PC-3 (cell line): ENCODE measurements at regions not wholly inside any gene's neighbourhood (a gene's known extent, or its start where the extent isn't known, plus 50 kb on each side); places are given as distances from the start of the nearest gene placed in this dataset.

ENCODE experiments used
- ATAC-seq: fragments of 200-7000 bp; cut with Tn5 transposase; 2 replicates; pipeline ENCODE4 v1.9.1; 2020; ENCODE audit warnings: mild to moderate bottlenecking, moderate library complexity
- BruUV-seq: library from RNA; stranded (reverse); fragments of 400-500 nt; replicated peaks from 2 replicates; lab custom pipeline; 2021; lab: Mats Ljungman, UMichigan
- CTCF ChIA-PET: fragments of 300-600 bp; sonication (Branson Sonifier 250); formaldehyde crosslinking; loops from one replicate; lab custom pipeline; 2022; ENCODE audit warnings: antibody characterized with exemption; lab: Charles Lee
- POLR2A ChIA-PET: fragments of 300-600 bp; sonication (Branson Sonifier 250); formaldehyde crosslinking; loops from one replicate; lab custom pipeline; 2022; ENCODE audit warnings: antibody characterized with exemption; ENCODE audit not compliant: unreplicated experiment; lab: Charles Lee
- DNase-seq: peaks from one replicate; pipeline ENCODE4 v3.0.0-alpha.2; 2015
- H2AFZ ChIP-seq: fragments of 300-600 bp; sonication (generic); 2 replicates; pipeline ENCODE4 v1.6.0; 2016; ENCODE audit warnings: antibody characterized with exemption, low read length
- H3F3A ChIP-seq: fragments of 300-600 bp; sonication (generic); one replicate; pipeline ENCODE4 v1.6.0; 2017; ENCODE audit warnings: antibody characterized with exemption, low read length, control low read depth, mild to moderate bottlenecking; ENCODE audit not compliant: unreplicated experiment
- H3K27ac ChIP-seq: fragments of 300-600 bp; sonication (generic); 2 replicates; pipeline ENCODE4 v1.5.1; 2016; ENCODE audit warnings: mild to moderate bottlenecking, low read length
- H3K27me3 ChIP-seq: fragments of 300-600 bp; sonication (generic); 2 replicates; pipeline ENCODE4 v1.6.1; 2016; ENCODE audit warnings: low read length, mixed read lengths
- H3K36me3 ChIP-seq: fragments of 300-600 bp; sonication (generic); 2 replicates; pipeline ENCODE4 v1.6.1; 2016; ENCODE audit warnings: low read depth, mixed run types, low read length, mixed read lengths
- H3K4me1 ChIP-seq: fragments of 300-600 bp; sonication (generic); 2 replicates; pipeline ENCODE4 v1.5.1; 2016; ENCODE audit warnings: low read length; ENCODE audit not compliant: insufficient read depth
- H3K4me2 ChIP-seq: fragments of 300-600 bp; sonication (generic); 2 replicates; pipeline ENCODE4 v1.6.0; 2016; ENCODE audit warnings: low read length
- H3K4me3 ChIP-seq: fragments of 300-600 bp; sonication (generic); 2 replicates; pipeline ENCODE4 v1.5.1; 2016; ENCODE audit warnings: mild to moderate bottlenecking, low read length, mixed read lengths
- H3K79me2 ChIP-seq: fragments of 300-600 bp; sonication (generic); 2 replicates; pipeline ENCODE4 v1.6.1; 2017; ENCODE audit warnings: low read length, mixed read lengths
- H3K9ac ChIP-seq: fragments of 300-600 bp; sonication (generic); 2 replicates; pipeline ENCODE4 v1.6.0; 2016; ENCODE audit warnings: mild to moderate bottlenecking, low read length
- H3K9me2 ChIP-seq: fragments of 300-600 bp; sonication (generic); replicated peaks from 2 replicates; pipeline ENCODE4 v1.6.1; 2016; ENCODE audit warnings: mixed run types, low read length, mixed read lengths
- H3K9me3 ChIP-seq: fragments of 300-600 bp; sonication (generic); 2 replicates; pipeline ENCODE4 v1.6.1; 2016; ENCODE audit warnings: low read length, mixed read lengths
- H4K20me1 ChIP-seq: fragments of 300-600 bp; sonication (generic); 2 replicates; pipeline ENCODE4 v1.6.1; 2016; ENCODE audit warnings: low read length, mixed read lengths
- EZH2 ChIP-seq: fragments of 300-600 bp; sonication (generic); IDR thresholded peaks from one replicate; pipeline ENCODE4 v1.6.1; 2017; ENCODE audit warnings: antibody characterized with exemption, mild to moderate bottlenecking, low read length; ENCODE audit not compliant: unreplicated experiment
- EZH2phosphoT487 ChIP-seq: fragments of 300-600 bp; sonication (generic); IDR thresholded peaks from 2 replicates; pipeline ENCODE4 v1.6.1; 2018; ENCODE audit warnings: mild to moderate bottlenecking, antibody characterized with exemption, low read length, borderline replicate concordance
- intact Hi-C: fragments of 100-400 bp; cut with micrococcal nuclease; formaldehyde crosslinking; loops from 2 replicates; pipeline ENCODE4 v1.9.0; 2023
- TF ChIP-seq, protein P1 (sequence below): fragments of 300-600 bp; sonication (generic); conservative IDR thresholded peaks from 2 replicates; pipeline ENCODE4 v1.5.1; 2017; ENCODE audit warnings: antibody characterized with exemption, low read depth, mild to moderate bottlenecking, low read length

GRCh38 chr2:65842104-65842503, 409.7 kb upstream of the SPRED2 start:
- ATAC-seq (no peak), DNase-seq (no peak)
- H3K9me3 ChIP-seq: no peaks in the 10 kb centered on the region
- H2AFZ ChIP-seq: no peak overlapping the region
- H3K4me1 ChIP-seq: no peaks in the 10 kb centered on the region
- no TSS peak for BruUV-seq
- H3K36me3 ChIP-seq: no peaks in the 10 kb centered on the region
- no peak overlapping the region for H3K27ac ChIP-seq
- intact Hi-C loops: no loop called here
- H3F3A ChIP-seq: no peaks in the 10 kb centered on the region
- no peak overlapping the region for H3K9ac ChIP-seq
- no peak for TF ChIP-seq EZH2
- TF ChIP-seq, protein P1, sequence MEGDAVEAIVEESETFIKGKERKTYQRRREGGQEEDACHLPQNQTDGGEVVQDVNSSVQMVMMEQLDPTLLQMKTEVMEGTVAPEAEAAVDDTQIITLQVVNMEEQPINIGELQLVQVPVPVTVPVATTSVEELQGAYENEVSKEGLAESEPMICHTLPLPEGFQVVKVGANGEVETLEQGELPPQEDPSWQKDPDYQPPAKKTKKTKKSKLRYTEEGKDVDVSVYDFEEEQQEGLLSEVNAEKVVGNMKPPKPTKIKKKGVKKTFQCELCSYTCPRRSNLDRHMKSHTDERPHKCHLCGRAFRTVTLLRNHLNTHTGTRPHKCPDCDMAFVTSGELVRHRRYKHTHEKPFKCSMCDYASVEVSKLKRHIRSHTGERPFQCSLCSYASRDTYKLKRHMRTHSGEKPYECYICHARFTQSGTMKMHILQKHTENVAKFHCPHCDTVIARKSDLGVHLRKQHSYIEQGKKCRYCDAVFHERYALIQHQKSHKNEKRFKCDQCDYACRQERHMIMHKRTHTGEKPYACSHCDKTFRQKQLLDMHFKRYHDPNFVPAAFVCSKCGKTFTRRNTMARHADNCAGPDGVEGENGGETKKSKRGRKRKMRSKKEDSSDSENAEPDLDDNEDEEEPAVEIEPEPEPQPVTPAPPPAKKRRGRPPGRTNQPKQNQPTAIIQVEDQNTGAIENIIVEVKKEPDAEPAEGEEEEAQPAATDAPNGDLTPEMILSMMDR: no peak
- H3K4me3 ChIP-seq: no peak overlapping the region
- ChIA-PET POLR2A (no interaction called here), CTCF (no interaction called here)
- H3K9me2 ChIP-seq: no peaks in the 10 kb centered on the region
- H3K79me2 ChIP-seq: no peaks in the 10 kb centered on the region
- peaks cover 71% of the 10 kb centered on the region for H3K27me3 ChIP-seq
- H3K4me2 ChIP-seq: no peak overlapping the region
- no peaks in the 10 kb centered on the region for H4K20me1 ChIP-seq

- no peak overlapping the region for H3K4me3 ChIP-seq
- H3K36me3 ChIP-seq: no peaks in the 10 kb centered on the region
- no peaks in the 10 kb centered on the region for H4K20me1 ChIP-seq
- H3K4me1 ChIP-seq: no peaks in the 10 kb centered on the region
- BruUV-seq: no TSS peak
- H3K4me2 ChIP-seq: no peak overlapping the region
- peaks cover 81% of the 10 kb centered on the region for H3K27me3 ChIP-seq
- ATAC-seq (no peak), DNase-seq (no peak)
- CTCF ChIA-PET: no interaction called here
- POLR2A ChIA-PET: no interaction called here
- H3K9me2 ChIP-seq: no peaks in the 10 kb centered on the region
- no peaks in the 10 kb centered on the region for H3K79me2 ChIP-seq
- H3F3A ChIP-seq: no peaks in the 10 kb centered on the region
- H3K27ac ChIP-seq: no peak overlapping the region
- H2AFZ ChIP-seq: no peak overlapping the region
- intact Hi-C loops: no loop called here
- TF ChIP-seq, protein P1: no peak
- TF ChIP-seq EZH2phosphoT487: no peak
- TF ChIP-seq EZH2: no peak
- H3K9me3 ChIP-seq: no peaks in the 10 kb centered on the region
- no peak overlapping the region for H3K9ac ChIP-seq
Observed at GRCh38 chr2:65835975-65836549, 403.7 kb upstream of the SPRED2 start.

DNA sequence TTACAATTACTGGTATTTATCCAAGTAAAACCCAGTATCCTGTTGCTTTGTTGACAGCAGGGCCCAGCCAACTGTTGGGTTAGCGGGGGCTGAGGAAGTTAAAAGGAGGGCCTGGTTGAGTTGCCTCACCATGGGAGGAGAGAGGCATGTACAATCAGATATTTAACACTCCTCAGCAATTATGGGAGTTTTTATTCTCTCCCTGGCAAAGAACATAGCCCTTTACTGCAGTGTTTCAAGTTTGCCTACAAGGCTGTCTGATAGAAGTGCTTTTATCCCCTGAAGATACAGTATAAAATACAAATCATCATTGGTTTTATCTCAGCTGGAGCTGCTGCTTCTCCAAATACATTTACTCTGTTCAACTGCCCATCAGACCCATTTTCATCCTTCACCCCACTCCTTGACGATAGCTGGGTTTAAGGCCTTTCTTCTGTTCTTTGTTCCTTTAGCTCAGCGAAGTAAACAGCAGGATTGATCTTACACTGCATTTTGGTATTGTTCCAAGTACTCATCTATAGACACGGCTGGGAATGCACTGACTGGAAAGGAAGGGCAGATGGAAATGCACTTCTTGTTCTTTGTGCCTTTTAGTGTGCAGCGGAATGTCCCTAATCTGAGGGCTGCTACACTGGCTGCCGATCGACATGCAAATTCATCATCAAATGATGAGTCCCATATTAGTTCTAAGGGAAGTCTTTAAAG, 402.5 kb upstream of the SPRED2 start:
- BruUV-seq: no TSS peak
- intact Hi-C loops: no loop called here
- DNase-seq (no peak), ATAC-seq (no peak)
- H3K4me2 ChIP-seq: no peak overlapping the region
- H4K20me1 ChIP-seq: no peaks in the 10 kb centered on the region
- no peaks in the 10 kb centered on the region for H3K36me3 ChIP-seq
- no peaks in the 10 kb centered on the region for H3K79me2 ChIP-seq
- no peaks in the 10 kb centered on the region for H3K9me2 ChIP-seq
- no peaks in the 10 kb centered on the region for H3F3A ChIP-seq
- TF ChIP-seq, protein P1: no peak
- TF ChIP-seq EZH2 (no peak), EZH2phosphoT487 (no peak)
- no peak overlapping the region for H3K9ac ChIP-seq
- no peak overlapping the region for H2AFZ ChIP-seq
- CTCF ChIA-PET: no interaction called here
- no peaks in the 10 kb centered on the region for H3K4me1 ChIP-seq
- no peak overlapping the region for H3K4me3 ChIP-seq
- peaks cover 91% of the 10 kb centered on the region for H3K27me3 ChIP-seq
- H3K9me3 ChIP-seq: no peaks in the 10 kb centered on the region
- POLR2A ChIA-PET: no interaction called here
- H3K27ac ChIP-seq: no peak overlapping the region
